ENCODE measurements at regions not wholly inside any gene's neighbourhood (a gene's known extent, or its start where the extent isn't known, plus 50 kb on each side); places are given as distances from the start of the nearest gene placed in this dataset.

DNA sequence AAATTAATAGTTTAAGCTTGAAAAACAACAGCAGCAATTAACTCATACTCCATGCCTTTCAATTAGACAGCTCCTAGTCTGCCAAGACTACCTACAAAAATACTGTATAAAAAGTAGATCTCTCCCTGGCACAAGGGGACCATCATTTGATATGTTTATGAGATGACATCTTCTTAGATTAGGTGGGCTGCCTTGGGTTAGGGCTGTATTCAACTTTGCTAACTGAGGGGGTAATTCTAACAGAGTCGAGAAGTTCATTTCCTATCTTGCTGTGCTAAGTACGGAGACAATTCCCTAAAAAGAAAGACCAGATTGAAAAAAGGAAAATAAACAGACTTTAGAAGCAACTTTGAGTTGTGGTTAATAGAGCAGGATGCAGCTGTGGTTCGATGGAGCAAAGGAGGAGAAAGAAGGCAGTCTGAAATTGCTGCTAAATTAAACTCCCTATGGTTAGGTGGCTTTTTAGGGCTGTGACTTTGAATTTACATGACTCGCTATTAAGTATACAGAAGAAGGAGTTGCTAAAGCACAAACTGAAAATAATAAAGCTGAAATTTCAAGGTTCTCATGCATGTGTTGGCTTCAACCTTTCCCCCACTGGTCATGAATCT, 75.4 kb downstream of the CDC7 start:
- no peak for DNase-seq

DNA sequence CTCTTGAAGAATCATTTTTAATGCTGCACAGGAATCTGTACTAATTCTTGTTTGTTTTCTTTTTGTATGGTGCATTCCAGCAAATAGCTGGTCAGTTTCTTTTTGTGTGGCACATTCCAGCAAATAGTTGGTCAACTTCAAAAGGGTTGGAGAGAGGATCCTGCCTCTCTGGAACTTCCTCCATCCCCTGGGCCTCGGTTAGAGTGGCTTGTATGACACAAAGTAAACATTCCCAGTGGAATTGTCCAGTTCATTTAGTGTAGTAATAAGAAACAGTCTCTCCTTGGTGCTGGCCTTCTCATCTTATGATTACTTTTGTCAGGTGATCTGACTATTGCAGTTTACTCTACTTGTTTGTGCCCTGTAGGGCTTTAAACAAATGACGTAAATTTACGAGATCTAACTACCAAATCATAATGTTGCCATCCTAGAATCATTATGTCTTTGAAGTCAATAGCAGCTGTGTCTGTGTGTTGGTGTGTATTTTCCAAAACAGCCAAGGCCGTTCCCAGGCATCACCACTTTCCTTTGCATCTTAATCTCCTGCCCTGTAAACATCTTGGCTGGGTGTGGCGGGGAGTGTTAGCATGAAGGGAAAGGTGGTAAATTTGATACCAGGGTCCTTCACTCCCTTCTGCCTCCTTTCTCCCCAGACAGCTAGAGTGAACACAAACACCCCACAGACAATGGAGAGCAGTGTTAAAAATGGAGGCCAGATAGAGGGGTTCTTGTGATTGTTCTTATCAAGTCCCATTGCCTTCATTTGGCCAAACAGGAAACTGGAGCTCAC, 77.9 kb downstream of the CDC7 start:
- no peak for DNase-seq

DNA sequence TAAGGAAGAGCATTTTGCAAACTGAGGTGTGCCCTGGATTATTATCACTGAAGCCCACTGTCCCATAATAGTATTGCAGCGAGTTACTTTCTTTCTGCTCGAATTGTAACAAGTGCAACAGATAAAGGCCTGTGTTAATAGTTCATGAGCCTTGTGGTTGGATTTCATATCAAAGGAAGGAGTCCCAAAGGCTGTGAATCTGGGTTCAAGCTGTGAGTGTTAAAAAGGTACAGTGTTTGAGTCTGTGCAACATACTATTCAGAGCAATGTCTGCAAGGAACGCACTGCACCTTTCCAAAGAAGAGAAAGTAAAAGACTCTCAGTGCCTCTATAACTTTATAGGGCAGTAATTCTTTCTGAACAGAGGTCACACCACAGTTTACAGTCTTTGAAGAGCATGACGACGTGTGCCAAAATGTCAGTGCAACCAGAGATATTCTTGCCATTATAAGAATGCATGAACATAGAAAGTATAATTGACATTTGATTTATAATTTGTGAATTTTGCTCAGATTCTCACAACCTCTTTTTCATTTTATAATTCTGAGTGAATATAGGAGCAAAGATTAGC, 79.1 kb downstream of the CDC7 start:
- DNase-seq = no peak

DNA sequence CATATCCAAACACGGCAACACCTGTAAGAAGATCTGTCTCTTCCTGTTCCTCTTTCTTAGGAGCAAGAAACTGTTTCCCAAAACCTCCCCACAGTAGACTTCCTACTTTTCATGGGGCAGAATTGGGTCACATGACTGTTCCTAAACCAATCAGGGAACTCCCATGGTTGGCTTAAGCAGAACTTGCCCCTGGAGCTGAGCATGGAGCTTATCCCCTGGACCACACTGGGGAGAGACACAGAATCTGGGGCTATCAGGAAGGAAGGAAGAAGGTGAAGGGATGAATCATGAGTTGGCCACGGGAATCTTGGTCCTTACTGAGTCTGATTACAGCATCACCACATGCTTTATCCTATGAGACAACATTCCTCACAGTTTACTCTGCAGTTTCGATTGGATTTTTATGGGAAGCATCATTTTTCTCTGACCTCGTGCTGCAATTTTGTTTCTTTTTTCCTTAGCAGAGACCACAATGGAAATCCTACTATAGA, 81.8 kb downstream of the CDC7 start:
- no peak for DNase-seq

DNA sequence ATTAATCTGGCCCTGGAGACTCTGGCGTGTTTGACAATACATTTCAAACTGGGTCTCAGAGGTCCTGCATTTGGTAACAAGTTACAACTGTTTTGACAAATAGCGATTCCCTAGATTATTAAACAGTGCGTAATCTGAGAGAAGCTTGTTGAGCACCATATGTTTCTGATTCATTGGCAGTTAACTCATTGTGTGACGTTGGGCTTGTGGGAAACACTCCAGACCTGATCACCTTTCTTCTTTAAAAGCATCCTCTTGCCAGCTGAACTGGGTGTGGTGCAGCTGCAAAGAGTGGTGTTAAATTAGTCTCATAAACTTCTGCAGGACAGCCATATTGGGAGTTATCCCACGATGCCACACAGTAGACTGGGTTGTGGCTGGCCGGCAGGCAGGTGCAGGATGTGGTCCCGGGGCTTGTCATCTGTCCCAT, 82.7 kb downstream of the CDC7 start:
- no peak for DNase-seq

DNA sequence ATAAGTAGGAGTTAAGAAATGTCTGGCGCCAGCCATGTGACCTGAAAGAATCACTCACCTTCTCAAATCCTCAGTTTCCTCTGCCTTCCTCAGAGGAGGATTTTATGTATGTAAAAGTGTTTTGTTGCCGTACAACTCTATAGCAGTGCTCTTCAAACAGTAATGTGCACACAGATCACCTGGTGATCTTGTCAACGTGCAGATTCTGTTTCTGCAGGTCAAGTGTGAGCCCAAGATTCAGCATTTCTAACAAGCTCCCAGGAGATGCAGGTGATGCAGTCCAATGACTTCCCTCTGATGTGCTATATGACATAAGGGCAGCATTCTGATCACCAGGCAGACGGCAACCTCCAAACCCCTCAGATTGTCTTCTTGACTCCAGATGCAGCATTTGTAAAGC, 83.7 kb downstream of the CDC7 start:
- no peak for DNase-seq

DNA sequence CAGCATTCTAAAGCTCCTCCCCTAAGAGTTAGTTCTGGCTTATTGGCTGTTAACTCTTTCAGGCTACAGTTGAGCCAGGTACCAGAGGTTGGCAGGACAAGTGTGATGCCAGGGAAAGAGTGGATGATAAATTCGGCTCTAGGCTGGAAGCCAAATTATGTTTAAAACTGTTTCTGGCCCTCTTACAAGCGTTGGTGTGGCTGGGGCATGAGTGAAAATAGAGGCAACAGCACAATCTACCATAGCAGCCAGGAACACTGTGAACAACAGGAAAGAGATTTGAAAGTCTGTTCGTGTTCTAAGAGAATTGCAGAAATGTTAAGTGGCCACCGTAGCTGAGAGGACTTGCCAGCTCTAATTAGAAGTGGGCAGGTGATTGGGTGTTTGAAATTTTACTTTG, 84.2 kb downstream of the CDC7 start:
- DNase-seq = no peak

DNA sequence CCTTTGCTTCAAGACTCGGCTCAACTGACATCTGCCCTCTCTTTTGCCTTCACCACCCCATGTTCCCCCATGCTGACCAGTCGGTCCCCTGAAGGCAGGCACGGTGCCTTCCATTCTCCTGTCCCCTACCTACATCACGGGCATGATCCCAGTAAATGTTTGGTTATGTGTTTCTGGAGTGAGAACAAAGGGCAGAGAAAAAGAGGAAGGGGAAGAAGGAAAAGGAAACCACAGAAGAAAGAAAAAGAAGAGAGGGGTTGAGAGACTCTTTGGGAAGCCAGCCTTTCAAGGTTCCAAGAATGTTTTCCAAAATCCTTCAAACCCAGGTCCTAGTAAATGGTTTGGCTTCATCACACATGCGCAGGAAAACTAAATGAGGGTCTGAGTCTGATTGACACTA, 84.9 kb downstream of the CDC7 start:
- DNase-seq = no peak

DNA sequence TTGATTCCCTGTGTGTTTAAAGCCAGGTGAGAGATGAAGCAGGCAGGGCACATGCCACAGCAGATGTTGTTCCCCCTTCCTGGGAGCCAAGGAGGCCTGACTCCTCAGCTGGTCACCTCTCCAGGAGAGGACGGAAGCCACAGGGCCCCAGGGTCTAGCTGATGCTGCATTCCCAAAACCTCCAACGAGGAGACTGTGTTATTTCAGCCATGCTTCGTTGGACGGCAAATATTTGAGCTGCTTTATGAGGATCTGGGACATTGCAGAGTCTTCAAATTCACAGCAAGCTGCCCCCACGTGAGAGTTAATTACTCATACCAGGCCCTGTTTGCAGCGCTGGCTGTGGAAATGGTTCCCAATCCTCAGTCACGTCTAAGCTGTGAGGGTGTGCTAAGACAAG, 85.3 kb downstream of the CDC7 start:
- DNase-seq = no peak

DNA sequence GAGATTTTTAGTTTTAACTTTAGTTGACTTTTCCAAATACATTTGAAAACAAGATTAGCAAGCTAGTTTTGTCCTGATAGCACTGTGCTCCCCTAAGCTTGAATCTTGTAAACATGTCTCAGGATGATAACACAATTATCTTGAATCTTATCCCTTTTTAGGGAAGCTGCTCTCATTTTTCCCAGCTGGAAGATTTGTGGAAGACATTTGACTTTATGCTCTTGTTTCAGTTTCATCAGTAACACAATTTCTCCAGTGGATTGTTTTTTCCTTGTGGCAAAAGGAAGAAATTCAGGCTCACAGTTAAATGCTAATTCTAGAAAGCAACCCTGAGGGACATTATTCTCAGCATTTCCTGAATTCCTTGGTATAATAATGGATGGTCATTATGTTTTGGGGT, 88.8 kb downstream of the CDC7 start:
- no peak for DNase-seq

DNA sequence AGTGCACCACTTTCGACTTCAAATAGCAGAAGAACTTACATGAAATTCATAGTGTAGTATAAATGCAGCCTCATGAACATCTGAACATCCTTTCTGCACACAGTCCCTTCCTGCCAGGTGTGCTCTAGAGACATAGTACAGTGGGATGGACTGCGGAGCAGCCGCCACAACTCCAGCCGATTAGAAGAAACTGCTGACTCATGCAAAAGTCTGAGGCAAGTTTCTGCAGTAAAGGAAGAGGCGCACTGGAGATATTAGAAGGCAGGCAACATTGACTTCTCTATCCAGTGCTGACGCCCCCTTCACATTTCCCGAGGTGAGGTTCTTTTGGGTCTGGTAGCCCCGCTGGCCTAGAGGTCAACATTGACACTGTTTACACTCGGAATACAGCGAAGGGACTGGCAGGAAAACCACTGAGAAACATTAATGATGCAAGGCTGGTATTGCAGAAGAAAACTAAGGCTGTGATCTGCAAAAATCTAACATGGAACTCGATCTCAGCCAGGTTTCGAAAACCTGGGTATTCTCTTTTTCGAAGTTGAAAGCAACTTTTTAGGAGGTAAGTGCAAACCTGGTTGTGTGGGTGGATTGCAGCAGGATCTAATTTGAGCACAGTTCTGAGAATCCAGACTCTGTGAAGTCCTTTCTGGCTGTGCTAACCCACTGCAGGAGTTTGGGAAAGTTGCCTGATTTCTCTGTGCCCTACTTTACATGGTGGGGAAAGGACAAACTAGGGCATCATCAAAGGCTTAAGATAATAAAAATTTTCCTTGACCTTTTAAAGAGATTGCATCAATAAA, 90.7 kb downstream of the CDC7 start:
- DNase-seq = no peak

DNA sequence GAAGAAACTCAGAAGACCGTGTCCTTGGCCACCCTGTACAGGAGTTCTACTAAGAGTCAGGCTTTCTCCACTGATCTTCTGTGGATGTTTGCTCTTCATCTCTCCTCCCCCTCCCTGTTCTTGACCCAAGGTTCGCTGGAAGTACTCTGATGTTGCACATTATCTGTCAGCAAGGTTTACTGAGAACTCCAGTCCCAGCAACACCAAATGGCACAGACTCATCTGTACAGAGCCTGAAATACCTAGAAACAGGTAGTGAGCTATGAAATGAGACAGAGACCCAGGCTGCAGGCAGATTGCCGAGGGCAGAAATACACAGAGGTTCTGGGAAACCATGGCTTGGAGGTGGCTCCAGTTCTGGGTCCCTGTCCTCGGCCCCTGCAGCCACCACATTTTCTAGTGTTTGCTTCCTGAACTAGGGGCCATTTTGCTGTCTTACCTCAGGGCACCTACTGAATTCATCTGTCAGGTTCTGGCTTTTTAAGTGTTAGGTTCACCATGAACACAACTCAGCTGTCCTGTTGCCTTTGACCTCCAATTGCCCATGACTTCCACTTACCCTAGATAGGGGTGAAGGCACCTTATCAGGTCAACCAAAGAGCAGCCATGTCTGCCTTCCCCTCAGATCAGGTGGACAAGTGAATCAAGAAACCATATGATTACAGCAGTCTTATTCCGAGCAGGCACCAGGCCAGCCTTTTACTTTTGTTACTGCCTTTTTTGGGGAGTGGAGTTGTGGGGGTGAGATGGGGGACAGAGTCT, 92.2 kb downstream of the CDC7 start:
- DNase-seq = no peak

DNA sequence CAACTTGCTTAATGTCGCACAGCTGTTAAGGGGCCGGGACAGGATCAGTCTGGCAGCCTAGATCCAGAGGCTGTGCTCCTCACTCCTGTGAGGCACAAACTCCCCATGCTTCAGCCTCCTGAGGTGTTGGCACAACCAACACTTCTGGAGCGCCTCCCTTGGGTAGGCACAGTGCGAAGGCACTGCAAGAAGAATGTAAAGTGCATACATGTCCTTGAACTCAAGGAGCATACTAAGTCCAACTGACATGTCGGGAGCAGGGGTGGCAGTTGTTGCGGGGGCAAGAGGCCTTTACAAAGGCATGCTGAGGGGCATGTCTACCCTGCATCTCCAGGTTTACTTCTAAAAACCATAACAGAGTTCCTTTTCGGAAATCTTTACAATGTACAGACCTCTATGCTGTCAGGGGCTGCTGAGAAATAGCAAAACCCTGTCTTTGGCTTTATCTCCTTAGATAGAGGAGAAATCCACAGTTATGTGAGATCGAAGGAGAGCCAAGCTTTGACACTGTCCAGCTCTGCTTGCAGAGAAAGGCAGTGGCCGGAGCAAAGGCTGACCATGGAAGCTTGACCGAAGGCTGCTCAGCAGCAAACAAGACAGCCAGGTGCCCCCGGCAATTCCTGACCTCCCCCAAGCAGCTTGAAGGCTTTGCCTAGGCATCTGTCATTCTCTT, 93.9 kb downstream of the CDC7 start:
- DNase-seq = no peak

DNA sequence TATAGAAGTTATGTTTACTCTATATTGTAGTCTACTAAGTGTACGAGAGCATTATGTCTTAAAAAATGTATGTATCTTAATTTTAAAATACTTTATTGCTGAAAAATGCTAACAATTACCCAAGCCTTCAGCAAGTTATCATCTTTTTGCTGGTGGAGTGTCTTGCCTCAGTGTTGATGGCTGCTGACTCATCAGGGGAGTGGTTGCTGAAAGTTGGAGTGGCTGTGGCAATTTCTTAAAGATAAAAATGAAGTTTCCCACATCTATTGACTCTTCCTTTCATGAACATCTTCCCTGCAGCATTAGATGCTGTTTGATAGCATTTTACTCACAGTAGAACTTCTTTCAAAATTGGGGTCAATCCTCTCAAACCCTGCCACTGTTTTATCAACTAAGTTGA, 95.8 kb downstream of the CDC7 start:
- DNase-seq = peak; percentile 8

DNA sequence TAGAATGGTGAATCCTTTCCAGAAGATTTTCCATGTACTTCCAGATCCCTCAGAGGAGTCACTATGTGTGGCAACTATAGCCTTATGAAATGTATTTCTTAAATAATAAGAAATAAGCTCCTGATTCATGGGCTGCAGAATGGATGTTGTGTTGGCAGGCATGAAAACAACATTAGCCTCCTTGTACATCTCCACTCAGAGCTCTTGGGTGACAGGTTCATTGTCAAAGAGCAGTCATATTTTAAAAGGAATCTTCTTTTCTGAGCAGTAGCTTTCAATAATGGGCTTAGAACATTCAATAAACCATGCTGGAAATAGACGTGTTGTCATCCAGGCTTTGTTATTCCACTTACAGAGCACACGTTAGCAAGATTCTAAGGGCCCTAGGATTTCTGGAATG, 96.6 kb downstream of the CDC7 start:
- no peak for DNase-seq

DNA sequence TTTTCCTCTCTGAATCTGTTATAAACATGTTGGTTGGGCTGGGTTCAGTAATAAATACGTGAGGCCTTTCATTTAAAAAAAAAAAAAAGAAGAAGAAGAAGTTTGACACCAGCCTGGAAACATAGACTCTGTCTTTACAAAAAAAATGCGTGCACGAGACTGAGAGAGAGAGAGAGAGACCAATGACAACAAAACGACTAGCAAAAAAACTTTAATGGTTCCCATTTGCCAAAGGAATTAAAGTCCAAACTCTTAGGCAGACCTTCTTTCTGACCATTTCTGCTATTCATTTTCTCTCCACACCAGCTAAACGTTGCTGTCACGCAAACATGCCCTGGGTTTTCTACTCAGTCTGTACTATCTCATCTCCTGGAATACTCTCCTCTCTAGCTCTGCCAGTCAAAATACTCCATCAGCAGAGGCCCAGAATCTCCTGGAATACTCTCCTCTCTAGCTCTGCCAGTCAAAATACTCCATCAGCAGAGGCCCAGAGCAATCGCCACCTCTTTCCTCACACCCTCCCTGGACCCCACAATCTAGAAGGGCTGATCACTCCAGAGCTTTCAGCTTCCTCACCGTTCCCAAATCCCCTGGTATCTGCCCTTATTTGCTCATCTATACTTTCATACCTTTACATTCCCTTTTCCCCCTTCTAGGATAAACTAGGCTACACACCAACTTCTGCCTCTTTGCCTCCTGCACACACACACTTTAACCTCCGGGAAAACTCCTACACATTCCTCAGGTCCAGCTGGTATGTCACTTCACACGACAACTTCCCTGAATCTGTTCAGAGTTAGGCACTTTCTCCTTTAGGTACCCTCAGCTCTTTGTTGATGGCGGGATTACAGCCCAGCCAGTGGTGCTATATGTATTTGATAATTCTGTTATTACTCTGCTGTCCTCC, 100.0 kb downstream of the CDC7 start:
- DNase-seq = no peak

DNA sequence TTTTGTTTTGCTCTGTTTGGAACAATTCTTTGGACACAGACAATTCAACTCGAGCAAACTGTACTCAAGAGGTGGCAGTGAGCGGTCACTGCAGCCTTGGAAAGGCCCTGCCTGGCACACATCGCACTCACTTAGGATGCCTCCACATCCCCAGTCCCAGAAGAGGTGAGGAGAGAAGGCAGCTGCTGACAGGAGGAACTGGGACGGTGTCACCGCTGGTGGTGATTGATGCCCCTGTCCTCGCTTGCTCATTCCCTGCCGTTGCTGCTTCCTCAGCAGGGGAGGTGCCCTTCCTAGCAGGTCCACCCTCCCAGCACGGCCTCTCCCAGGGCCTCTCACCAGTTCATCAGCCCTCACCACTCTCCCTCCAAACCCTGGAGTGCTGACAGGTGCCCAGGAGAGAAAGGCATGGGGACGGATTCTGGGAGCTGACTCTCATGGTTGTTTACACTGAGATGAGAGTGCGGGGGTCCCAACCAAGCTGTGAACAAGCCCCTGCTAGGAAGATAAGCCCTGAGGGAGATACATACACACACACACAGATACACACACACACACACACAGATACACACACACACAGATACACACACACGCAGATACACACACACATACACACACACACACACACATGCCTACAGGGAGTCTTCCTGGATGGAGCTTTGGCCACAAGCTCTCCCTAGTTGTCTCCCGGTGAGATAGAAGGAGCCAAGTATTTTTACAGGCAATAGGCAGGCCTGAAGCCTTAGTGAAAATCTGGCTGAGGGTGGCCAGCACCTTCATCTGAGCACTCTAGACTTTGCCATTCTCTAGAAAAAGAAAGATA, 101.1 kb downstream of the CDC7 start:
- no peak for DNase-seq

DNA sequence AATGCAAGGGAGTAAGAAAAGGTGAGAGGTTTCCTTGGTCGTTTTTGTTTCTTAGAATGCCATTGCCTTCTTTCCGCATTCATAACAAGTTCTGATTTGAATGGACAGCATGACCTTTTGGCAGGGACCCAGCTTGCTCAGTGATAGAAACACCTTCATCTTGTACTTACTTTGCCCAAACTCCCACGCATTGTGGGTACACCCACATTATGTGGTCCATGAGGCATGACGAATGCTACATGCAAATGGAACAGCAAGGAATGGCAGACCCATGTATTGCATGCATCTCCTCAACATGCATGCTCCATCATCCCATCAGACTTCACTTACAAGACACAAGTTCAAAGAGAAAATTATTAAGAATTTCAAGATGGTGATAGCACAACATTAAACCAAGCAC, 102.8 kb downstream of the CDC7 start:
- DNase-seq = no peak

DNA sequence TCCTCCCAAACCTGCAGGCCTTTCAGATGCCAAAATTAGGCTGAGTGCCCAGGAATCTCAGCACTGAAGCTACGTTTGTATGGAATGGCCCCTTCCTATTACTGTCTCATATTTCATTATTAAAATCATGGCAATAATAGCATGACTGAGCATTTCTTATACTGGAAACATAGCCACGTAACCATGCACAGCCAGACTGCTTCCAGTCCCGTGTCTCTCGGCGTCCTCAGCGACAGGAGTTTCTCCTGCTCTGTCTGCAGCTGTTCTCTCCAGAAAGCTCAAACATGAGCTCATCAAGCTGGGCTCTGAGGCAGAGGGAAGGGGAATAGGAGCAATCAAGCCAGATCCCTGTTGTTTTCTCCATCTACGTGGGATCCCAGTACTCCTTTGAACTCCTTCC, 104.0 kb downstream of the CDC7 start:
- DNase-seq = no peak

DNA sequence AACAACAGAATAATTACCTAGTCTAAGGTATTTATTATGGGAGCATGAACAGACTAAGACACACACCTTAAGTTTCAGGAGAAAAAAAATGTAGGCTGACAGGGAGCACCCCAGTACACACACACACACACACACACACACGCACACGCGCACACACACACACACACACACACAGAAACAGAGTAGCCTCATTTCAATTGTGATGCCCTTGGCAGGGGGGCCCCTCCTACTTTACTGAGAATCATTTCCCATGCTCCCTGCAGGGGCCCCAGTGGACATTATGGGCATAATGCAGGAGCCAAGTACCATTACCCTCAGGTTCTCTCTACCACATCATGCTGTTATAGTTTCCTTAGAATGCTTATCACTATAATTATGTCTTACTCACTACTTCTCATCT, 104.9 kb downstream of the CDC7 start:
- no peak for DNase-seq

All from NK-92 treated with Interleukin-12 subunit alpha and Interleukin-12 subunit beta, amount 100 ng/mL, for 24 hours (cell line).